ENCODE measurements at regions not wholly inside any gene's neighbourhood (a gene's known extent, or its start where the extent isn't known, plus 50 kb on each side); places are given as distances from the start of the nearest gene placed in this dataset.

GRCh38 chr9:73037613-73038012 is 84.8 kb upstream of the ALDH1A1 start:
- TF ChIP-seq HMGXB4 (CRISPR knock-in tag; IDR thresholded peaks at IDR 0.05) = no peak
- TF ChIP-seq, protein P1, sequence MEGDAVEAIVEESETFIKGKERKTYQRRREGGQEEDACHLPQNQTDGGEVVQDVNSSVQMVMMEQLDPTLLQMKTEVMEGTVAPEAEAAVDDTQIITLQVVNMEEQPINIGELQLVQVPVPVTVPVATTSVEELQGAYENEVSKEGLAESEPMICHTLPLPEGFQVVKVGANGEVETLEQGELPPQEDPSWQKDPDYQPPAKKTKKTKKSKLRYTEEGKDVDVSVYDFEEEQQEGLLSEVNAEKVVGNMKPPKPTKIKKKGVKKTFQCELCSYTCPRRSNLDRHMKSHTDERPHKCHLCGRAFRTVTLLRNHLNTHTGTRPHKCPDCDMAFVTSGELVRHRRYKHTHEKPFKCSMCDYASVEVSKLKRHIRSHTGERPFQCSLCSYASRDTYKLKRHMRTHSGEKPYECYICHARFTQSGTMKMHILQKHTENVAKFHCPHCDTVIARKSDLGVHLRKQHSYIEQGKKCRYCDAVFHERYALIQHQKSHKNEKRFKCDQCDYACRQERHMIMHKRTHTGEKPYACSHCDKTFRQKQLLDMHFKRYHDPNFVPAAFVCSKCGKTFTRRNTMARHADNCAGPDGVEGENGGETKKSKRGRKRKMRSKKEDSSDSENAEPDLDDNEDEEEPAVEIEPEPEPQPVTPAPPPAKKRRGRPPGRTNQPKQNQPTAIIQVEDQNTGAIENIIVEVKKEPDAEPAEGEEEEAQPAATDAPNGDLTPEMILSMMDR (IDR thresholded peaks at IDR 0.05) = no peak
- no peak for TF ChIP-seq MAX (CRISPR knock-in tag; IDR thresholded peaks at IDR 0.05)
- no peak for TF ChIP-seq MYBL2 (CRISPR knock-in tag; IDR thresholded peaks at IDR 0.05)
- TF ChIP-seq, protein P2, sequence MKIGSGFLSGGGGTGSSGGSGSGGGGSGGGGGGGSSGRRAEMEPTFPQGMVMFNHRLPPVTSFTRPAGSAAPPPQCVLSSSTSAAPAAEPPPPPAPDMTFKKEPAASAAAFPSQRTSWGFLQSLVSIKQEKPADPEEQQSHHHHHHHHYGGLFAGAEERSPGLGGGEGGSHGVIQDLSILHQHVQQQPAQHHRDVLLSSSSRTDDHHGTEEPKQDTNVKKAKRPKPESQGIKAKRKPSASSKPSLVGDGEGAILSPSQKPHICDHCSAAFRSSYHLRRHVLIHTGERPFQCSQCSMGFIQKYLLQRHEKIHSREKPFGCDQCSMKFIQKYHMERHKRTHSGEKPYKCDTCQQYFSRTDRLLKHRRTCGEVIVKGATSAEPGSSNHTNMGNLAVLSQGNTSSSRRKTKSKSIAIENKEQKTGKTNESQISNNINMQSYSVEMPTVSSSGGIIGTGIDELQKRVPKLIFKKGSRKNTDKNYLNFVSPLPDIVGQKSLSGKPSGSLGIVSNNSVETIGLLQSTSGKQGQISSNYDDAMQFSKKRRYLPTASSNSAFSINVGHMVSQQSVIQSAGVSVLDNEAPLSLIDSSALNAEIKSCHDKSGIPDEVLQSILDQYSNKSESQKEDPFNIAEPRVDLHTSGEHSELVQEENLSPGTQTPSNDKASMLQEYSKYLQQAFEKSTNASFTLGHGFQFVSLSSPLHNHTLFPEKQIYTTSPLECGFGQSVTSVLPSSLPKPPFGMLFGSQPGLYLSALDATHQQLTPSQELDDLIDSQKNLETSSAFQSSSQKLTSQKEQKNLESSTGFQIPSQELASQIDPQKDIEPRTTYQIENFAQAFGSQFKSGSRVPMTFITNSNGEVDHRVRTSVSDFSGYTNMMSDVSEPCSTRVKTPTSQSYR (CRISPR knock-in tag; IDR thresholded peaks at IDR 0.05) = no peak
- TF ChIP-seq TP53 (CRISPR knock-in tag; IDR thresholded peaks at IDR 0.05) = no peak
- TF ChIP-seq, protein P3, sequence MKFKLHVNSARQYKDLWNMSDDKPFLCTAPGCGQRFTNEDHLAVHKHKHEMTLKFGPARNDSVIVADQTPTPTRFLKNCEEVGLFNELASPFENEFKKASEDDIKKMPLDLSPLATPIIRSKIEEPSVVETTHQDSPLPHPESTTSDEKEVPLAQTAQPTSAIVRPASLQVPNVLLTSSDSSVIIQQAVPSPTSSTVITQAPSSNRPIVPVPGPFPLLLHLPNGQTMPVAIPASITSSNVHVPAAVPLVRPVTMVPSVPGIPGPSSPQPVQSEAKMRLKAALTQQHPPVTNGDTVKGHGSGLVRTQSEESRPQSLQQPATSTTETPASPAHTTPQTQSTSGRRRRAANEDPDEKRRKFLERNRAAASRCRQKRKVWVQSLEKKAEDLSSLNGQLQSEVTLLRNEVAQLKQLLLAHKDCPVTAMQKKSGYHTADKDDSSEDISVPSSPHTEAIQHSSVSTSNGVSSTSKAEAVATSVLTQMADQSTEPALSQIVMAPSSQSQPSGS (CRISPR knock-in tag; IDR thresholded peaks at IDR 0.05; ENCODE audit: borderline replicate concordance, low read depth) = no peak

All from WTC11 (cell line).